K562 (cell line): ENCODE measurements at regions not wholly inside any gene's neighbourhood (a gene's known extent, or its start where the extent isn't known, plus 50 kb on each side); places are given as distances from the start of the nearest gene placed in this dataset.

Experiments
- BCL6 ChIP-seq: fragments of 250-450 bp; sonication (Bioruptor Pico); IDR thresholded peaks from 2 replicates; pipeline ENCODE4 v1.4.0; 2020
- CAMTA2 ChIP-seq: fragments of 250-450 bp; sonication (Bioruptor Pico); conservative IDR thresholded peaks from 2 replicates; pipeline ENCODE4 v1.5.1; 2022
- FIP1L1 ChIP-seq: fragments of 200-400 bp; formaldehyde crosslinking; IDR thresholded peaks from 2 replicates; pipeline ENCODE4 v1.6.1; 2018; ENCODE audit warnings: mild to moderate bottlenecking, low read depth, low read length; ENCODE audit not compliant: poor library complexity, severe bottlenecking
- KAT8 ChIP-seq: fragments of 450-650 bp; IDR thresholded peaks from 2 replicates; pipeline ENCODE4 v1.6.1; 2016; ENCODE audit warnings: low read depth, mild to moderate bottlenecking
- MTA2 ChIP-seq: fragments of 450-650 bp; IDR thresholded peaks from 2 replicates; pipeline ENCODE4 v1.6.1; 2016; ENCODE audit warnings: low read depth
- PRPF4 ChIP-seq: fragments of 200-400 bp; formaldehyde crosslinking; IDR thresholded peaks from one replicate; pipeline ENCODE4 v1.6.1; 2017; ENCODE audit warnings: low read length, low read depth, mild to moderate bottlenecking; ENCODE audit not compliant: insufficient read depth, poor library complexity, severe bottlenecking
- RBBP5 ChIP-seq: fragments of 200-600 bp; sonication (generic); IDR thresholded peaks from 2 replicates; pipeline ENCODE4 v1.6.1; 2012; ENCODE audit warnings: borderline replicate concordance, mild to moderate bottlenecking, low read length, control low read depth, inconsistent platforms; ENCODE audit not compliant: insufficient read depth, poor library complexity, severe bottlenecking
- RUNX1 ChIP-seq: sonication (generic); IDR thresholded peaks from 2 replicates; pipeline ENCODE4 v1.6.1; 2016; ENCODE audit warnings: antibody characterized with exemption, low read depth
- SMARCA4 ChIP-seq: fragments of 450-650 bp; IDR thresholded peaks from 2 replicates; pipeline ENCODE4 v1.6.1; 2016
- SP2 ChIP-seq: IDR thresholded peaks from 2 replicates; pipeline ENCODE4 v1.6.1; 2011; ENCODE audit warnings: mild to moderate bottlenecking, low read depth, low read length, moderate library complexity; ENCODE audit not compliant: poor library complexity, severe bottlenecking; ENCODE audit errors: extremely low read depth
- SRSF7 ChIP-seq: fragments of 200-400 bp; formaldehyde crosslinking; optimal IDR thresholded peaks from 2 replicates; pipeline ENCODE3; 2017; ENCODE audit warnings: mild to moderate bottlenecking, low read depth, low read length
- TAF1 ChIP-seq: IDR thresholded peaks from 2 replicates; pipeline ENCODE4 v1.6.1; 2011; ENCODE audit warnings: mild to moderate bottlenecking, low read length, moderate library complexity; ENCODE audit not compliant: insufficient read depth, control insufficient read depth, severe bottlenecking; ENCODE audit errors: extremely low read depth
- TAL1 ChIP-seq: fragments of 450-650 bp; IDR thresholded peaks from 2 replicates; pipeline ENCODE4 v1.6.1; 2016; ENCODE audit warnings: mild to moderate bottlenecking
- THAP12 ChIP-seq: fragments of 250-450 bp; sonication (Bioruptor Pico); IDR thresholded peaks from 2 replicates; pipeline ENCODE4 v1.9.0; 2021; ENCODE audit warnings: mild to moderate bottlenecking, inconsistent platforms
- UBTF ChIP-seq, 2 experiments: IDR thresholded peaks; 2 replicates each; pipeline ENCODE4 v1.6.1; 2012; ENCODE audit warnings: improper control_type of control experiment in 2 of 2, low read depth in 2 of 2, low read length in 2 of 2, borderline replicate concordance in 1 of 2
- ZBTB49 ChIP-seq: sonication (generic); formaldehyde crosslinking; IDR thresholded peaks from 2 replicates; pipeline ENCODE4 v1.8.0; 2022; ENCODE audit warnings: missing genetic modification reagents, mild to moderate bottlenecking, borderline replicate concordance
- ZC3H4 ChIP-seq: sonication (generic); formaldehyde crosslinking; IDR thresholded peaks from 2 replicates; pipeline ENCODE4 v1.9.0; 2021; ENCODE audit warnings: missing genetic modification reagents, borderline replicate concordance
- ZNF146 ChIP-seq: IDR thresholded peaks from one replicate; pipeline ENCODE4 v1.6.1; 2018; ENCODE audit warnings: missing compliant biosample characterization; ENCODE audit not compliant: unreplicated experiment
- ZNF668 ChIP-seq: fragments of 250-450 bp; sonication (Bioruptor Pico); IDR thresholded peaks from 2 replicates; pipeline ENCODE4 v1.8.0; 2022; ENCODE audit warnings: mild to moderate bottlenecking, inconsistent platforms
- ZNF707 ChIP-seq: fragments of 250-450 bp; sonication (Bioruptor Pico); conservative IDR thresholded peaks from 2 replicates; pipeline ENCODE4 v1.8.0; 2022; ENCODE audit warnings: inconsistent platforms, mild to moderate bottlenecking, moderate library complexity

DNA sequence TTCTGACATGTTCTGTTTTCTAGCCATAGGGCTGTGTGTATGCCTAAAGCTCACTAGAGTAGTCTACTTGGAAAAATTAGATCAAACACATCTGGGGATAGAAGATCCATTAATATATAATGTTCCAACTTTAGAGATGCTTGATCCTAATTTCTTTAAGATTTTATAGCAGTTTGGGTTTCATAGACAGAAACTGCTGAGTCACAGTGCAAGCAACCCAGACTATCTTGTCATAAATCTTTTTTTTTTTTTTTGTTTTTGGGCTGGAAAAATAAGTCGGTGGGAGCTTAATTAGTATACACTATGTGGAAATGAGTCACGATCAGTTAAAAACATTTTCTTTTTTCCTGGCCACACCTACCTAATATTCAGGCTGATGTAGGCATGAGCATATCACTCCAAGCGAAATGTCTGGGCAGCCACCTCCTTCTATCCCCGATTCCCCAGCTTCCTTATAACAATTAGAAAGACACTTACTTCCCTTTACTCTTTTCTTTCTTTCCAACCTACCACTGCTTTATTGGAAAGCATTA lies 58.2 kb upstream of the CASK start (continued):
- TF ChIP-seq TAF1 (no peak), SRSF7 (no peak), SMARCA4 (peak; percentile 21; the same call in 1 of the 2 replicates), TAL1 (no peak), UBTF (IDR thresholded peaks at IDR 0.05; ENCODE audit: borderline replicate concordance in 1 of 2, low read depth in 2 of 2, low read length in 2 of 2) (no peak), KAT8 (no peak), ZNF707 (CRISPR knock-in tag) (no peak), FIP1L1 (no peak), ZNF668 (CRISPR knock-in tag) (no peak), ZC3H4 (CRISPR knock-in tag) (no peak), ZNF146 (CRISPR knock-in tag) (no peak), SP2 (no peak), CAMTA2 (CRISPR knock-in tag) (no peak), MTA2 (no peak), THAP12 (CRISPR knock-in tag) (no peak), ZBTB49 (CRISPR knock-in tag) (no peak), PRPF4 (no peak), RBBP5 (no peak), RUNX1 (no peak), BCL6 (no peak)
